AML-193 (cell line): ENCODE measurements at regions not wholly inside any gene's neighbourhood (a gene's known extent, or its start where the extent isn't known, plus 50 kb on each side); places are given as distances from the start of the nearest gene placed in this dataset.
"Not testable (repeated sequence)": the region's sequence is repeated elsewhere in the genome, so short reads cannot be mapped to it uniquely, and the experiment has no call there.

Experiments used
- DNase-seq, 2 experiments: peaks; one replicate each; lab custom pipeline; 2025; lab: John Stamatoyannopoulos, UW

GRCh38 chr6:134557509-134557908 is 239.6 kb upstream of the SGK1 start:
- DNase-seq = no peak

- DNase-seq = no peak
Measured at GRCh38 chr6:134555672-134556071, 237.8 kb upstream of the SGK1 start.

- no peak for DNase-seq
Measured at GRCh38 chr6:134553936-134554335, 236.0 kb upstream of the SGK1 start.

GRCh38 chr6:134551245-134551960 is 233.5 kb upstream of the SGK1 start:
- no peak for DNase-seq

GRCh38 chr6:134550604-134551003 is 232.7 kb upstream of the SGK1 start:
- no peak for DNase-seq

GRCh38 chr6:134549854-134550253 is 231.9 kb upstream of the SGK1 start:
- no peak for DNase-seq

- DNase-seq = no peak
Measured at GRCh38 chr6:134546962-134547645, 229.2 kb upstream of the SGK1 start.

GRCh38 chr6:134544737-134545136 is 226.8 kb upstream of the SGK1 start:
- DNase-seq = peak; percentile 32 to 48

- no peak for DNase-seq
Measured at GRCh38 chr6:134543128-134543527, 225.2 kb upstream of the SGK1 start.

- DNase-seq = no peak
Measured at GRCh38 chr6:134541001-134541400, 223.1 kb upstream of the SGK1 start.

GRCh38 chr6:134539865-134540323 is 222.0 kb upstream of the SGK1 start:
- DNase-seq = no peak

- DNase-seq = not testable (repeated sequence)
Measured at GRCh38 chr6:134537765-134538164, 219.9 kb upstream of the SGK1 start.

- no peak for DNase-seq
Measured at GRCh38 chr6:134537146-134537555, 219.2 kb upstream of the SGK1 start.

GRCh38 chr6:134535831-134536230 is 217.9 kb upstream of the SGK1 start:
- peak; percentile 21 to 44 for DNase-seq

- DNase-seq = no peak
Measured at GRCh38 chr6:134534708-134535149, 216.8 kb upstream of the SGK1 start.

GRCh38 chr6:134533991-134534390 is 216.1 kb upstream of the SGK1 start:
- DNase-seq = no peak

- no peak for DNase-seq
Measured at GRCh38 chr6:134532694-134533624, 215.0 kb upstream of the SGK1 start.

GRCh38 chr6:134531611-134532010 is 213.7 kb upstream of the SGK1 start:
- DNase-seq = no peak

GRCh38 chr6:134531188-134531551 is 213.3 kb upstream of the SGK1 start:
- no peak for DNase-seq

GRCh38 chr6:134529921-134530320 is 212.0 kb upstream of the SGK1 start:
- peak; percentile 7 to 17 for DNase-seq

- no peak for DNase-seq
Measured at GRCh38 chr6:134529305-134529704, 211.4 kb upstream of the SGK1 start.

GRCh38 chr6:134527108-134527787 is 209.3 kb upstream of the SGK1 start:
- DNase-seq = no peak
